HCT116 (cell line): ENCODE measurements at regions not wholly inside any gene's neighbourhood (a gene's known extent, or its start where the extent isn't known, plus 50 kb on each side); places are given as distances from the start of the nearest gene placed in this dataset.

Experiments used
- ATAC-seq: fragments of 200-7000 bp; cut with Tn5 transposase; 2 replicates; pipeline ENCODE4 v1.9.1; 2020; ENCODE audit warnings: mild to moderate bottlenecking, moderate library complexity
- BruUV-seq: library from RNA; stranded (reverse); fragments of 400-500 nt; replicated peaks from 2 replicates; lab custom pipeline; 2021; lab: Mats Ljungman, UMichigan
- CTCF ChIA-PET: fragments of 300-600 bp; sonication (Branson Sonifier 250); formaldehyde crosslinking; loops from one replicate; lab custom pipeline; 2021; ENCODE audit warnings: antibody characterized with exemption; lab: Charles Lee
- POLR2A ChIA-PET: fragments of 300-600, 350-600 bp; sonication (Branson Sonifier 250); formaldehyde crosslinking; loops from one replicate; lab custom pipeline; 2021; ENCODE audit warnings: antibody characterized with exemption; lab: Charles Lee
- RAD21 ChIA-PET, 2 experiments: fragments of 300-600 bp; sonication (Branson Sonifier 250); formaldehyde crosslinking; loops; one replicate each; lab custom pipeline; 2023; ENCODE audit warnings: low total read pairs in 2 of 2; ENCODE audit not compliant: uncharacterized antibody in 2 of 2, unreplicated experiment in 2 of 2, low non-redundant PET in 1 of 2; lab: Charles Lee
- DNase-seq: peaks from one replicate; pipeline ENCODE4 v3.0.0-alpha.2; 2010; ENCODE audit warnings: low read depth, low spot score
- H2AFZ ChIP-seq: fragments of 200-600 bp; shearing (Covaris generic), sonication (generic); 2 replicates; pipeline ENCODE4 v1.6.1; 2017; ENCODE audit warnings: low read depth, mixed run types, mixed read lengths, antibody characterized with exemption, low read length; ENCODE audit not compliant: poor library complexity, severe bottlenecking
- H3K27ac ChIP-seq: 2 replicates; pipeline ENCODE4 v1.5.1; 2012; ENCODE audit warnings: low read depth, low read length
- H3K27me3 ChIP-seq: fragments of 200-600 bp; sonication (generic); 2 replicates; pipeline ENCODE4 v1.6.1; 2016; ENCODE audit warnings: mixed run types, low read length, mixed read lengths; ENCODE audit not compliant: insufficient read depth
- H3K36me3 ChIP-seq, 2 experiments: fragments of 200-500 bp in 1 of 2; fragments of 200-600 bp in 1 of 2; sonication (Bioruptor generic) in 1 of 2; sonication (generic) in 1 of 2; 2 replicates each; pipeline versions ENCODE4 v1.5.1 to v1.6.1; 2014 to 2016; ENCODE audit warnings: low read length in 2 of 2, inconsistent platforms in 1 of 2, mixed read lengths in 1 of 2, mixed run types in 1 of 2; ENCODE audit not compliant: insufficient read depth in 2 of 2, control insufficient read depth in 1 of 2
- H3K4me1 ChIP-seq, 2 experiments: fragments of 200-600 bp in 1 of 2; sonication (generic) in 1 of 2; 2 replicates each; pipeline versions ENCODE4 v1.5.1 to v1.6.1; 2012 to 2017; ENCODE audit warnings: low read length in 2 of 2, inconsistent platforms in 1 of 2, mild to moderate bottlenecking in 1 of 2, mixed read lengths in 1 of 2, mixed run types in 1 of 2, moderate library complexity in 1 of 2; ENCODE audit not compliant: insufficient read depth in 2 of 2, control insufficient read depth in 1 of 2
- H3K4me2 ChIP-seq: fragments of 200-600 bp; sonication (generic); 2 replicates; pipeline ENCODE4 v1.6.1; 2017; ENCODE audit warnings: mixed run types, low read length, mixed read lengths
- H3K4me3 ChIP-seq, 2 experiments: fragments of 200-600 bp in 1 of 2; sonication (generic) in 1 of 2; replicated peaks in 1 of 2; 2 replicates each; pipeline ENCODE4 v1.5.1; 2011 to 2016; ENCODE audit warnings: low read length in 2 of 2, control low read depth in 1 of 2, low read depth in 1 of 2, mild to moderate bottlenecking in 1 of 2, mixed read lengths in 1 of 2, mixed run types in 1 of 2
- H3K79me2 ChIP-seq: fragments of 200-600 bp; sonication (generic); 2 replicates; pipeline ENCODE4 v1.6.1; 2017; ENCODE audit warnings: mild to moderate bottlenecking, mixed run types, low read length, moderate library complexity, mixed read lengths; ENCODE audit not compliant: insufficient read depth
- H3K9ac ChIP-seq: fragments of 200-600 bp; sonication (generic); 2 replicates; pipeline ENCODE4 v1.6.1; 2016; ENCODE audit warnings: low read length, mixed read lengths
- H3K9me2 ChIP-seq: fragments of 200-600 bp; sonication (generic), shearing (Covaris generic); 2 replicates; pipeline ENCODE4 v1.6.1; 2017; ENCODE audit warnings: mixed run types, mild to moderate bottlenecking, moderate library complexity; ENCODE audit not compliant: insufficient read depth
- H3K9me3 ChIP-seq, 2 experiments: fragments of 200-500 bp in 1 of 2; fragments of 200-600 bp in 1 of 2; sonication (Bioruptor generic) in 1 of 2; sonication (generic) in 1 of 2; 2 replicates each; pipeline ENCODE4 v1.6.1; 2014 to 2017; ENCODE audit warnings: low read length in 2 of 2, mixed read lengths in 2 of 2, inconsistent platforms in 1 of 2, low read depth in 1 of 2, mild to moderate bottlenecking in 1 of 2, mixed run types in 1 of 2, moderate library complexity in 1 of 2; ENCODE audit not compliant: control insufficient read depth in 1 of 2, insufficient read depth in 1 of 2
- H4K20me1 ChIP-seq: fragments of 200-600 bp; sonication (generic), shearing (Covaris generic); 2 replicates; pipeline ENCODE4 v1.6.1; 2017; ENCODE audit warnings: mixed run types, mild to moderate bottlenecking, moderate library complexity; ENCODE audit not compliant: insufficient read depth
- CEBPB ChIP-seq: IDR thresholded peaks from 2 replicates; pipeline ENCODE4 v1.6.1; 2012; ENCODE audit warnings: low read depth
- EGR1 ChIP-seq: IDR thresholded peaks from 2 replicates; pipeline ENCODE4 v1.6.1; 2012; ENCODE audit warnings: low read depth
- ELF1 ChIP-seq: IDR thresholded peaks from 2 replicates; pipeline ENCODE4 v1.6.1; 2012; ENCODE audit warnings: low read depth, borderline replicate concordance
- EZH2phosphoT487 ChIP-seq: fragments of 200-600 bp; IDR thresholded peaks from 2 replicates; pipeline ENCODE4 v1.6.1; 2018; ENCODE audit warnings: antibody characterized with exemption, borderline replicate concordance
- JUND ChIP-seq: IDR thresholded peaks from 2 replicates; pipeline ENCODE4 v1.6.1; 2012
- POLR2AphosphoS5 ChIP-seq: IDR thresholded peaks from 2 replicates; pipeline ENCODE4 v1.6.1; 2011; ENCODE audit warnings: mild to moderate bottlenecking, low read depth, low read length, moderate library complexity
- RAD21 ChIP-seq: IDR thresholded peaks from 2 replicates; pipeline ENCODE4 v1.6.1; 2012; ENCODE audit warnings: low read depth, mild to moderate bottlenecking
- SP1 ChIP-seq: IDR thresholded peaks from 2 replicates; pipeline ENCODE4 v1.6.1; 2012; ENCODE audit warnings: low read depth
- SRF ChIP-seq: IDR thresholded peaks from 2 replicates; pipeline ENCODE4 v1.6.1; 2012; ENCODE audit warnings: low read depth
- TCF7L2 ChIP-seq: IDR thresholded peaks from 2 replicates; pipeline ENCODE4 v1.7.0; 2011; ENCODE audit warnings: borderline replicate concordance, inconsistent platforms; ENCODE audit not compliant: insufficient read depth, insufficient read length; ENCODE audit errors: extremely low read depth
- YY1 ChIP-seq: IDR thresholded peaks from 2 replicates; pipeline ENCODE4 v1.6.1; 2011; ENCODE audit warnings: low read length, low read depth, moderate library complexity, mild to moderate bottlenecking; ENCODE audit not compliant: insufficient replicate concordance; ENCODE audit errors: extremely low read depth
- intact Hi-C: fragments of 100-400 bp; cut with micrococcal nuclease; formaldehyde crosslinking; loops from 2 replicates; pipeline ENCODE4 v1.10.0; 2022
- TF ChIP-seq, protein P1 (sequence below): IDR thresholded peaks from 2 replicates; pipeline ENCODE4 v1.6.1; 2012
- TF ChIP-seq, protein P2 (sequence below): IDR thresholded peaks from 2 replicates; pipeline ENCODE4 v1.6.1; 2011; ENCODE audit warnings: mild to moderate bottlenecking, low read length, moderate library complexity; ENCODE audit not compliant: insufficient replicate concordance; ENCODE audit errors: extremely low read depth
- TF ChIP-seq, protein P3 (sequence below), 3 experiments: fragments of 200-600 bp in 1 of 3; sonication (generic) in 1 of 3; IDR thresholded peaks in 2 of 3; conservative IDR thresholded peaks in 1 of 3; 2 replicates each; pipeline ENCODE4 v1.5.1; 2012 to 2017; ENCODE audit warnings: low read depth in 2 of 3, low read length in 2 of 3, antibody characterized with exemption in 1 of 3, borderline replicate concordance in 1 of 3, control low read depth in 1 of 3, mild to moderate bottlenecking in 1 of 3, mixed read lengths in 1 of 3, mixed run types in 1 of 3, moderate library complexity in 1 of 3; ENCODE audit not compliant: insufficient read depth in 1 of 3

DNA sequence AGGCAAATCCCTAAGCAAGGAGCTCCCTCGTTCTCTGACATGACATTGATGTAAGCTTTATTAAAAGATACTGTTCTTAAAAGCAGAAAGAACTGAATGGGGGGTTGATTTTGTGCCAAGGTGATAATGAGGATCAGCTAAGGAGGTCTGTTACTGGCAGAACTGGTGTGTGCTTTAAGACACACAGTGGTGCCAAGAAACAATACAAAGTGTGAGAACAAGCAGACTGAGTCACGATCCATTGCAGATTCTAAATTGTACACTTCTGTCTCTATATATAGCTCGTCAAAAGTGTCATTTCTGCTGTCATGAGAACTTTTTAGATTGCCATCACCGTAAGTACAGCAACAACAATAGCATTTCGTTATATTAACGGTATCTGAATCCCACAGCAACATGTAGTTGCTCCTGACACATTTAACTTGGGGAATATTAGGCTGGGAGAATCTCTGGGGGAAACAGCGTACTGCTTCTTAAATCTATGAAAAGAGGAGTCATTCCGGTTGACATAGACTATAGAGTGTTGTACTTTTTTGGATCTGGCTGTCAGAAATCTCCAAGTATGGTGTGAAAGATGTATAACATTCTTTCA, 151.3 kb upstream of the PRKD1 start:
- H3K9me3 ChIP-seq, result peaks cover 3 to 16% of the 10 kb centered on the region in 2 experiments; a peak in 2 of 4 replicates
- TF ChIP-seq SP1 (no peak), POLR2AphosphoS5 (no peak), CEBPB (no peak), RAD21 (no peak), YY1 (no peak), JUND (no peak), TCF7L2 (no peak), EGR1 (no peak), ELF1 (no peak), SRF (no peak), EZH2phosphoT487 (no peak)
- TF ChIP-seq, protein P1, sequence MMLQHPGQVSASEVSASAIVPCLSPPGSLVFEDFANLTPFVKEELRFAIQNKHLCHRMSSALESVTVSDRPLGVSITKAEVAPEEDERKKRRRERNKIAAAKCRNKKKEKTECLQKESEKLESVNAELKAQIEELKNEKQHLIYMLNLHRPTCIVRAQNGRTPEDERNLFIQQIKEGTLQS, result no peak
- TF ChIP-seq, protein P2, sequence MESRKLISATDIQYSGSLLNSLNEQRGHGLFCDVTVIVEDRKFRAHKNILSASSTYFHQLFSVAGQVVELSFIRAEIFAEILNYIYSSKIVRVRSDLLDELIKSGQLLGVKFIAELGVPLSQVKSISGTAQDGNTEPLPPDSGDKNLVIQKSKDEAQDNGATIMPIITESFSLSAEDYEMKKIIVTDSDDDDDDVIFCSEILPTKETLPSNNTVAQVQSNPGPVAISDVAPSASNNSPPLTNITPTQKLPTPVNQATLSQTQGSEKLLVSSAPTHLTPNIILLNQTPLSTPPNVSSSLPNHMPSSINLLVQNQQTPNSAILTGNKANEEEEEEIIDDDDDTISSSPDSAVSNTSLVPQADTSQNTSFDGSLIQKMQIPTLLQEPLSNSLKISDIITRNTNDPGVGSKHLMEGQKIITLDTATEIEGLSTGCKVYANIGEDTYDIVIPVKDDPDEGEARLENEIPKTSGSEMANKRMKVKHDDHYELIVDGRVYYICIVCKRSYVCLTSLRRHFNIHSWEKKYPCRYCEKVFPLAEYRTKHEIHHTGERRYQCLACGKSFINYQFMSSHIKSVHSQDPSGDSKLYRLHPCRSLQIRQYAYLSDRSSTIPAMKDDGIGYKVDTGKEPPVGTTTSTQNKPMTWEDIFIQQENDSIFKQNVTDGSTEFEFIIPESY, result no peak
- TF ChIP-seq, protein P3, sequence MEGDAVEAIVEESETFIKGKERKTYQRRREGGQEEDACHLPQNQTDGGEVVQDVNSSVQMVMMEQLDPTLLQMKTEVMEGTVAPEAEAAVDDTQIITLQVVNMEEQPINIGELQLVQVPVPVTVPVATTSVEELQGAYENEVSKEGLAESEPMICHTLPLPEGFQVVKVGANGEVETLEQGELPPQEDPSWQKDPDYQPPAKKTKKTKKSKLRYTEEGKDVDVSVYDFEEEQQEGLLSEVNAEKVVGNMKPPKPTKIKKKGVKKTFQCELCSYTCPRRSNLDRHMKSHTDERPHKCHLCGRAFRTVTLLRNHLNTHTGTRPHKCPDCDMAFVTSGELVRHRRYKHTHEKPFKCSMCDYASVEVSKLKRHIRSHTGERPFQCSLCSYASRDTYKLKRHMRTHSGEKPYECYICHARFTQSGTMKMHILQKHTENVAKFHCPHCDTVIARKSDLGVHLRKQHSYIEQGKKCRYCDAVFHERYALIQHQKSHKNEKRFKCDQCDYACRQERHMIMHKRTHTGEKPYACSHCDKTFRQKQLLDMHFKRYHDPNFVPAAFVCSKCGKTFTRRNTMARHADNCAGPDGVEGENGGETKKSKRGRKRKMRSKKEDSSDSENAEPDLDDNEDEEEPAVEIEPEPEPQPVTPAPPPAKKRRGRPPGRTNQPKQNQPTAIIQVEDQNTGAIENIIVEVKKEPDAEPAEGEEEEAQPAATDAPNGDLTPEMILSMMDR (IDR thresholded peaks at IDR 0.05 in 2 of 3, conservative IDR thresholded peaks at IDR 0.05 in 1 of 3; ENCODE audit: borderline replicate concordance in 1 of 3, insufficient read depth in 1 of 3, low read depth in 2 of 3, low read length in 2 of 3), result no peak
- ChIA-PET RAD21 (no interaction called here), CTCF (no interaction called here), POLR2A (no interaction called here)
- no peaks in the 10 kb centered on the region for H3K4me1 ChIP-seq
- H3K4me3 ChIP-seq, result no peak overlapping the region
- DNase-seq (no peak), ATAC-seq (no peak)
- no TSS peak for BruUV-seq
- H2AFZ ChIP-seq, result no peak overlapping the region
- no peaks in the 10 kb centered on the region for H3K9me2 ChIP-seq
- no peak overlapping the region for H3K4me2 ChIP-seq
- H3K36me3 ChIP-seq, result no peaks in the 10 kb centered on the region
- no peaks in the 10 kb centered on the region for H3K79me2 ChIP-seq
- no peak overlapping the region for H3K27ac ChIP-seq
- no peaks in the 10 kb centered on the region for H3K27me3 ChIP-seq
- intact Hi-C loops, result no loop called here
- H4K20me1 ChIP-seq, result no peaks in the 10 kb centered on the region
- H3K9ac ChIP-seq, result no peak overlapping the region
